Natural killer cell treated with Interleukin-12 subunit alpha and Interleukin-12 subunit beta and Interleukin-15 and Interleukin-18, amount 100 ng/mL, for 72 hours (primary cell): ENCODE measurements at regions not wholly inside any gene's neighbourhood (a gene's known extent, or its start where the extent isn't known, plus 50 kb on each side); places are given as distances from the start of the nearest gene placed in this dataset.

Experiments used
- ATAC-seq, 2 donors: fragments of 150-1000 bp; cut with Tn5 transposase in 1 of 2; sonication (Bioruptor Pico), chemical (Tn5 transposase) in 1 of 2; 2 replicates each; pipeline ENCODE4 v1.10.0; 2021
- DNase-seq: peaks from one replicate; pipeline ENCODE4 v3.0.0; 2022; ENCODE audit warnings: low spot score
- H3K27ac Mint-ChIP-seq, 2 donors: 1 replicate in 1 of 2; 2 replicates in 1 of 2; pipeline ENCODE4 v1.8.0; 2022; ENCODE audit warnings: mixed read lengths in 2 of 2, mild to moderate bottlenecking in 1 of 2, moderate library complexity in 1 of 2
- H3K27me3 Mint-ChIP-seq, 2 donors: 1 replicate in 1 of 2; 2 replicates in 1 of 2; pipeline ENCODE4 v1.8.0; 2022; ENCODE audit warnings: mixed read lengths in 2 of 2
- H3K36me3 Mint-ChIP-seq: one replicate; pipeline ENCODE4 v1.8.0; 2022; ENCODE audit warnings: mixed read lengths
- H3K4me1 Mint-ChIP-seq, 2 donors: 1 replicate in 1 of 2; 2 replicates in 1 of 2; pipeline ENCODE4 v1.8.0; 2022; ENCODE audit warnings: low read depth in 2 of 2, mixed read lengths in 2 of 2, mild to moderate bottlenecking in 1 of 2
- H3K4me3 Mint-ChIP-seq: one replicate; pipeline ENCODE4 v1.8.0; 2022; ENCODE audit warnings: mixed read lengths
- H3K9me3 Mint-ChIP-seq: 2 replicates; pipeline ENCODE4 v1.8.0; 2022; ENCODE audit warnings: mixed read lengths

DNA sequence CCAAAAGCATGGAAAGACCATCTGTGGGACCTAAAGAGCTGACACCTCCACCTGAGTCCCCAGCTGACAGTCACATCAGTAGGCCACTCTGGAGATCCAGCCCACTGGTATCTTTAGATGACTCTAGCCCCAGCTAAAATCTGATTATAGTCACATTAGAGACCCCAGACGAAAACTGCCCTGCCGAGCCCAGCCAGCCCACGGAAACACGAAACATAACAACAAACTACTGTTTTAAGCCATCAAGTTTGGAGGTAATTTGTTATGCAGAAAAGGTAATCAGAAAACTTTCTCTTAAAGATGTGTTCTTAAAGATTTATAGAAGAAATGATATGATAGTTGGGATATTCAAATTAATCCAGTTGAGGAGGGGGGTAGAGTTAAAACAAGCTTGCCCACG is 175.7 kb downstream of the DHX15 start:
- H3K36me3 Mint-ChIP-seq: no peaks in the 10 kb centered on the region
- DNase-seq (no peak), ATAC-seq (no peak)
- no peak overlapping the region for H3K27ac Mint-ChIP-seq
- no peak overlapping the region for H3K4me3 Mint-ChIP-seq
- no peaks in the 10 kb centered on the region for H3K4me1 Mint-ChIP-seq
- peaks cover 7 to 14% of the 10 kb centered on the region in 2 donors for H3K27me3 Mint-ChIP-seq
- no peaks in the 10 kb centered on the region for H3K9me3 Mint-ChIP-seq

DNA sequence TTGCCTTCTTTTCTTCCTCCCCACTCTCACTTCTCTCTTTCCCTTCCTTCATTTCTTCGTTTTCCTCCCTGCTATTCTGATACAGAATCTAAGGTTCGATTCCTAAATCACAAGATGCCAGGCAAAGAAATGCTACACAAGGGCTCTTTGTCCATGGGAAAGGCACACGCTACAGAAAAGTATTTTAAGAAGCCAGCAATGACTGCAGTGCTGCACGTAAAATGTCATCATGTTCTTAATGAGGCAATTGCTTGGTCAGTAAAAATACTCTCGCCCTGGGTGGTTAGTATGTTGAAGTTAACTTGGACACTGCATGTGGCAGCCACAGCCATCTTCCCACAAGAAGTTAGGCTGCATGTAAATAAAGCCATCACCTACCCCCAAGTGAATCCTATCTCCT is 178.4 kb downstream of the DHX15 start:
- ATAC-seq: no peak

DNA sequence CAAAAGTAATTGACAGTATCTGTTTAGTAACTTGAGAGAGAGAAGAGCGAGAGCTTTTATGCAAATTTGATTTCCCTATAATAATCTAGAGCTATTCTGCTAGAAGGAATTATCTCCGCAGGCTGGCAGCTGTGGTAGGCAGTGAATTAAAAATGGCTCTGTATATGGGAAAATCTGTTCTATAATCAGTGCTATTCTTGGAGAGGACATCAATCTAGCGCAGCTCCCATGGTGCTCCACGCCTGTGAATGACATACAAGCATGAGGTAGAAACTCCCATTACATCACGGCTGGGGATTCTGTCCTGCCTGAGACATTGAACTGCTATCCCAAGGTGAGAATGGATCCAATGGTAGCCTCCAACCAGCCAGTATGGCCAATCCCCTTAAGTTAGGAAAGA is 179.0 kb downstream of the DHX15 start:
- Mint-ChIP-seq H3K4me3 (no peak overlapping the region), H3K27me3 (peaks cover 4 to 5% of the 10 kb centered on the region in 2 donors), H3K27ac (no peak overlapping the region), H3K9me3 (no peaks in the 10 kb centered on the region), H3K36me3 (no peaks in the 10 kb centered on the region), H3K4me1 (no peaks in the 10 kb centered on the region)
- no peak for ATAC-seq
- DNase-seq: no peak

More for the DNA sequence above, 178.4 kb downstream of the DHX15 start:
- no peaks in the 10 kb centered on the region for H3K36me3 Mint-ChIP-seq
- no peaks in the 10 kb centered on the region for H3K4me1 Mint-ChIP-seq
- H3K27ac Mint-ChIP-seq: no peak overlapping the region
- DNase-seq: no peak
- H3K4me3 Mint-ChIP-seq: no peak overlapping the region
- no peaks in the 10 kb centered on the region for H3K9me3 Mint-ChIP-seq
- H3K27me3 Mint-ChIP-seq: peaks cover 4 to 5% of the 10 kb centered on the region in 2 donors

DNA sequence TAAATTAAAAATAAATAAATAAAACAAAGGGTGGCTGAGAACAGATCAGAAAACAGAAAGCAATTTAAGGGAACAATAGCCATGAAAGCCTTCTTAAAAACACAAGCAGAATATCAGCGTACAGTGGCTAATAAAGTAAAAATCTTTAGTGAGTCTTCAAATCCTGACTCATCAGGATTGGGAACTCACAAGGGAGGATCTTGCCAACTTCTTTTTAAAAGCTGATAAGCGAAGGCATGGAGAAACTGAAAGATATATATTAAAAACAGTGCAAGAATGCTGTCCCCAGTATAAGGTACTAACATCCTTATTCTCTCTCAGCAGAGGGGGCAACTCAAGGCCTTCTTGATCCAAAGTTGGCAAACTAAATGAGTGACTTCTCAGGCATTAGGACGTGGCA is 180.1 kb downstream of the DHX15 start:
- no peaks in the 10 kb centered on the region for H3K9me3 Mint-ChIP-seq
- no peaks in the 10 kb centered on the region for H3K36me3 Mint-ChIP-seq
- H3K27me3 Mint-ChIP-seq: peaks cover 4 to 5% of the 10 kb centered on the region in 2 donors
- DNase-seq (no peak), ATAC-seq (no peak)
- H3K4me3 Mint-ChIP-seq: no peak overlapping the region
- H3K27ac Mint-ChIP-seq: no peak overlapping the region
- no peaks in the 10 kb centered on the region for H3K4me1 Mint-ChIP-seq

DNA sequence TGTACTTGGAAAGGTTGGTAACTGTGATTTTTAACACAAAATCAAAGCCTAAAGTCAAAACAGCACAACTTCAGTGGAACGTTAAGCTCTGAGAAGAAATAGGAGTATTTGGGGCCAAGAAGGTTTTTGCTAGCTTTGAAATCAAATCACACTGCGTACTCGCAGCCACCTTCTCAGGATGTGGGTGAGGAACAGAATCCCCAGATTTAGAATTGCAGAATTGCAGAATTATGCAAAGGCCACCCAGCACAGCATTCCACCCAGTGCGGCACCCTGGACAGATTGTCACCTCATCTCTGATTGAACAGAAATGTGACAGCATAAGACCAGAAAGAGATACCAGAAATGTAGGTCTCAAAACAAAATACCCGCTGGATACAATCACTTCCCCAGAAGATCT is 181.1 kb downstream of the DHX15 start:
- H3K27me3 Mint-ChIP-seq: peaks cover 4 to 5% of the 10 kb centered on the region in 2 donors
- DNase-seq (no peak), ATAC-seq (no peak)
- no peaks in the 10 kb centered on the region for H3K36me3 Mint-ChIP-seq
- H3K27ac Mint-ChIP-seq: no peak overlapping the region
- no peaks in the 10 kb centered on the region for H3K4me1 Mint-ChIP-seq
- no peaks in the 10 kb centered on the region for H3K9me3 Mint-ChIP-seq
- no peak overlapping the region for H3K4me3 Mint-ChIP-seq

DNA sequence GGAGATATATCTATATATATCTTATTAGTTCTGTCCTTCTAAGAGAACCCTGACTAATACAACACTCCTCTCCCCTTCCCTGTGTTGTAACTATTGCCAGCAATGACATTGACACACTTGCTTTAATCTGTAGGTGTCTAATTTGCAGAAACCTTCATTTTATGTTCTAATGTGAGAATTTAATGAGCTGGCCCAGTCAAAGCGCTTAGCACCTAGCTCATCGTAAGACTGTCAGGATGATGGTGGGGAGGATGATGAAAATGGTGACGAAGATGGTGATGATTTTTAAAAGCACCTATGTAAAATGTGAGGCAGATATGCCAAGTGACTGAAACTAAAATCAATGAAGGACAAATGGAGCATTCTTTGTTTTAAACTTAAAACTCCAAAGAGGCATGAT is 183.8 kb downstream of the DHX15 start:
- Mint-ChIP-seq H3K27ac (no peak overlapping the region), H3K36me3 (no peaks in the 10 kb centered on the region), H3K9me3 (no peaks in the 10 kb centered on the region), H3K4me1 (no peaks in the 10 kb centered on the region), H3K4me3 (no peak overlapping the region), H3K27me3 (peaks cover 0 to 6% of the 10 kb centered on the region in 2 donors)
- no peak for DNase-seq
- no peak for ATAC-seq

DNA sequence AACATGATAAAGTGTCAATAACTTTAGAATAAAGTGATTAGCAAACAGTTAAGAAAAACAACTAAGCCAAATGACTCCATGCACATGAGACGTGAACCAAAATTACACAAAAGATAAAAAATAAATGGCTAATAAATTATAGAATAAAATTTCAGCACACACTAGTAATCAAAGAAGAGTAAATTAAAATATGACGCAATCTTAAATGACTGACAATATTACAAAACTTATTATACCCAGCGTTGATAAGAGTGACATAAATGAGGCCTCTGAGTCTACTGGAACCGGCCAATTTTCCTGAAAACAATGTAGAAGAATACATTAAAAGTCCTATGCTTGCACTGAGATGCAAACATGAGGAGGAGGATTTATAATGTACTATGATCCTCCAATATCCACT is 187.4 kb downstream of the DHX15 start:
- DNase-seq (no peak), ATAC-seq (no peak)
- no peaks in the 10 kb centered on the region for H3K4me1 Mint-ChIP-seq
- no peaks in the 10 kb centered on the region for H3K9me3 Mint-ChIP-seq
- no peak overlapping the region for H3K27ac Mint-ChIP-seq
- no peaks in the 10 kb centered on the region for H3K36me3 Mint-ChIP-seq
- H3K4me3 Mint-ChIP-seq: no peak overlapping the region
- H3K27me3 Mint-ChIP-seq: peaks cover 0 to 6% of the 10 kb centered on the region in 2 donors

DNA sequence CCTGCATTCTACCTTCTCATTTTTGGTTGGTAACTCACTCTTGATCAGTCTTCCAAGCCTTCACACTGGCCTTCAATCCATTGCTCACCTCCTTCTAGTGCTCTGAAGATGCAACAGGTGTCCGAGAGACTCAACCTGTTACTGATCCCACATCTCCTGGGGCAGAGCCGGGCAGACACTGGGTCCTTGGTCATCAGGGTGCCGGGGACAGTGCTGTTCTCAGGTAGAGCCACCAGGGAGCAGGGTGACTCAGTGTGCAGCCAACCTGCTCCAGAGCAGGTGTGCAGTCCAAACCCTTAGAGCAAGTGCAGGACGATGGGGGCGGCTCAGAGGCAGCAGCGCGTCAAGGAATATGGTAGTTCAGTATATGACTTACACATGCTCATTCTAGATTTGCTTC is 188.4 kb downstream of the DHX15 start:
- ATAC-seq (no peak), DNase-seq (no peak)
- Mint-ChIP-seq H3K4me1 (no peaks in the 10 kb centered on the region), H3K27ac (no peak overlapping the region), H3K27me3 (peaks cover 0 to 6% of the 10 kb centered on the region in 2 donors), H3K4me3 (no peak overlapping the region), H3K36me3 (no peaks in the 10 kb centered on the region), H3K9me3 (no peaks in the 10 kb centered on the region)

DNA sequence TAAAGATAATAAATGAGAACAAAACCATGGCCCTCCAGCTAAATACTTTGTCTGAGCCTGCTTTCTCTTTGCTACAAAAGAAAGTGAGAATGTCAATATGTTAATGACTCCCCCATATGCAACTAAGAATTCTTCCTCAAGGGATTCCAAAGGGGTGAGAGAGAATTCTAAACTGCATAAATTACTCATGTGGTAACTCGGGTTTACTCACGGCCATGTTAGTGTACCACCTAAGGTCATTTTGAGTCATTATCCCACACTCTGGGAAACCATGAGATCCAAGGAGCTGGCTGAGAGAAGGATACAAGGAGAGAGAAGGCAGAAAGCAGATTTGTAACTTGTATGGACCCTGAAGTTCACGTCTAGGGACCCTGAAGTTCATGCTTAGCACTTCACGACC is 190.3 kb downstream of the DHX15 start:
- no peak overlapping the region for H3K27ac Mint-ChIP-seq
- H3K4me1 Mint-ChIP-seq: no peaks in the 10 kb centered on the region
- H3K4me3 Mint-ChIP-seq: no peak overlapping the region
- peaks cover 0 to 6% of the 10 kb centered on the region in 2 donors for H3K27me3 Mint-ChIP-seq
- H3K9me3 Mint-ChIP-seq: no peaks in the 10 kb centered on the region
- DNase-seq (no peak), ATAC-seq (no peak)
- no peaks in the 10 kb centered on the region for H3K36me3 Mint-ChIP-seq

DNA sequence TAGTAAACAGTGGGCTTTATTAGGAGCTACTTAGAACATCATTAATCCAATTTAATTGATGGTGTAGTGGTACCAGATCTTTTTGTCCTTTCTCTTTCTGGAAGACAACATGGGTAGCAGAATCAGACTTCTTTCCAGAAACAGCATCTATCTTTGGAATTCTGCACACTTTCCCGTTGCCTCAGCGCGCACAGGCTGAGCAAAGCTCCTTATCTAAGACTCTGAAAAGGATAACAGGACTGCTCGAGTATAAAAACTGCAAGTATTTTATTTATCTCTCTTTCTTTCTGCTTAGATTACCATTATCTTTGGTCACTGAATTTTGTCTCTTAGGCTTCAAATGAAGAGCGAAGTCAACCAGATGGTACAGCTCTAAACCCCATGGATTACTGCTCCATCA is 191.7 kb downstream of the DHX15 start:
- H3K9me3 Mint-ChIP-seq: no peaks in the 10 kb centered on the region
- no peak overlapping the region for H3K27ac Mint-ChIP-seq
- H3K27me3 Mint-ChIP-seq: peaks cover 0 to 6% of the 10 kb centered on the region in 2 donors
- no peak for ATAC-seq
- no peaks in the 10 kb centered on the region for H3K36me3 Mint-ChIP-seq
- H3K4me1 Mint-ChIP-seq: no peaks in the 10 kb centered on the region
- no peak for DNase-seq
- H3K4me3 Mint-ChIP-seq: no peak overlapping the region

DNA sequence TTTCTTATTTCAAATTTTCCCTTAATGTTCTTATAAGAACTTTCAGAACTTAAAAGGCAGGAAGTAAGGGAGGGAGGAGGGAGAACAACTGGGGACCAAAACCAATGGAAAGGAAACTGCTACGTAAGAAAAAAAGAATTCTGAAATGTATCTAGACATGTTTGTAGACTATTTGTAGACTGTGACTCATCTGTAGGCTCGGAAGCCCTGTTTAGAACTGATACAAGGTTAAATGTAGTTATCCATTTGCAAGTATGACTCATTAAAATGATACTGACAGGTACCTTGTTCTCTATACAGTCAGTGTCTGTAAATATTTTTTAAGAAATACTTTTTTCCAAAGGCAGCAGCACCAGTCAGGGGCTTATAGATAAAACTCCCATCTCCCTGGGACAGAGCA is 202.0 kb downstream of the DHX15 start:
- no peaks in the 10 kb centered on the region for H3K4me1 Mint-ChIP-seq
- no peak overlapping the region for H3K4me3 Mint-ChIP-seq
- H3K27ac Mint-ChIP-seq: no peak overlapping the region
- H3K9me3 Mint-ChIP-seq: peaks cover 19% of the 10 kb centered on the region
- H3K36me3 Mint-ChIP-seq: peaks cover 14% of the 10 kb centered on the region
- ATAC-seq: no peak
- DNase-seq: no peak
- peaks cover 0 to 33% of the 10 kb centered on the region in 2 donors for H3K27me3 Mint-ChIP-seq

DNA sequence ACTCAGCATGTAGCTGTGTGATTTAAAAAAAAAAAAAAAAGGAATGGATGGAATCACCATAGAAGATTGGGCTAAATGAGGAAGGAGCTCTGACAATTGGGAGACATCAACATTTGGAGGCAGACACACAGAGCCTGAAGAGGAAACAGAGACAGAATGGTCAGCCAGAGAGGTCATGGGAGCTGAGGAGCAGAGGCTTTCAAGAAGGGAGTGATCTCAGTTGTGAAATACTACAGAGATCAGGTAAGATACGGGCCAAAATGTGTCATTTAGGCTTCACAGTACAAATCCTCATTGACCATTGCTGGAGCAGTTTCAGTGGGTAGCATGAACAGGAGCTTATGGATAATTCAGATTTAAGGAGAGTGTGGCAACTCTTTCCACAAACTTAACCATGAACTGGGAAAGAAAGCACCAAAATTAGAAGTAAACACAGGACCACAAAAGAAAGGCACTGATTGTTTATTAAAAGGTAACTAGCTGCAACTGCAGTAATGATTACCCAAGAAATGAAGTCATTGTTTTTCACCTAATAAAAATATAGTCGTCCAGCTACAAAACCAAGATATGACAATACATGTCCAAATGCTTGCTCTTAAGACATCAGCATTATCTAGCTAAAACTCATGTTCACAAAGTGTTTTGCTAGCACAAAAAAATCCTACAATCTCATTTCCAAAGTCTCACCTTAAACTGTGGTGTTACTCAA is 203.2 kb downstream of the DHX15 start:
- H3K27me3 Mint-ChIP-seq: peaks cover 0 to 32% of the 10 kb centered on the region in 2 donors
- ATAC-seq: no peak

DNA sequence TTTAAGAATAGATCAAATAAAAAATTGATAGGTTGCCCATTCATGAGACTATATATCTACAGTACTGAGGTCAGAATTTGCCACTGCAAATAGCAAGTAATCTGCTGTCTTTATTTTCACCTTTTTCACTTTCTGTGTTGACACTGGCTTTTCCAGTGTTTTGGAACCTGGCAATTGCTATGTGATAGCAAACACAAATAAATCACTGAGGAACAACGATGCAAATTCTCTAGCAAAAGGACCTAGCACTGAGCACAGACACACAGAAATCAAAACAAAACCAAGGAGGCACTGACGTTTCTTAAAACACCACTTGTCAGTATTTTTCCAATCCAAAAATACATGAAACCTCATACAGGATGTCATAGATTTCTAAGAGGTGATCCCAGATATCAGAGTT is 210.7 kb downstream of the DHX15 start:
- no peak for DNase-seq
- Mint-ChIP-seq H3K4me1 (no peaks in the 10 kb centered on the region), H3K27ac (no peak overlapping the region), H3K9me3 (peaks cover 4% of the 10 kb centered on the region), H3K27me3 (no peaks in the 10 kb centered on the region), H3K36me3 (no peaks in the 10 kb centered on the region), H3K4me3 (no peak overlapping the region)
- no peak for ATAC-seq

More for the DNA sequence above, 203.2 kb downstream of the DHX15 start:
- Mint-ChIP-seq H3K27ac (no peak overlapping the region), H3K4me1 (no peaks in the 10 kb centered on the region), H3K9me3 (peaks cover 19% of the 10 kb centered on the region), H3K36me3 (peaks cover 14% of the 10 kb centered on the region), H3K4me3 (no peak overlapping the region)
- DNase-seq: no peak

DNA sequence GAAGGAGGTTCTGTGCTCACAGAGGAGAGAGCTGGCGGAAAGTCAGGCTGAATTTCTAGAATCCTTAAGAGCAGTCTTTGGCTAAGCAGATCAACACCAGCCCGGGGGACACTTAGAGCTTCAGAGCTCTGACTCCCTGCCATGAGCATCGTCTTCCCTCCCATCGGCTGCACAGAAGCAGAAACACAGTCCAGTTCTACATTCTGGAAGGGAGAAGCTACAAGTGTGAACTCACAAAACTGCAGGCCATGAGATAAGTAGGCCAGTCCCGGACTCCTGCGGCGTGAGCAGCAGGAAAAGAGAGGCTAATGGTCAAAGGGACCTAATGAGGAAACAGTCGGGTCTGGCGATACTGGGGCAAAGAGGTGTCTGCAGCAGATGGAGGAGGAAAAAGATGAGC is 211.5 kb downstream of the DHX15 start:
- ATAC-seq (no peak), DNase-seq (no peak)
- no peak overlapping the region for H3K4me3 Mint-ChIP-seq
- no peaks in the 10 kb centered on the region for H3K36me3 Mint-ChIP-seq
- no peak overlapping the region for H3K27ac Mint-ChIP-seq
- no peaks in the 10 kb centered on the region for H3K4me1 Mint-ChIP-seq
- H3K9me3 Mint-ChIP-seq: peaks cover 4% of the 10 kb centered on the region
- no peaks in the 10 kb centered on the region for H3K27me3 Mint-ChIP-seq

DNA sequence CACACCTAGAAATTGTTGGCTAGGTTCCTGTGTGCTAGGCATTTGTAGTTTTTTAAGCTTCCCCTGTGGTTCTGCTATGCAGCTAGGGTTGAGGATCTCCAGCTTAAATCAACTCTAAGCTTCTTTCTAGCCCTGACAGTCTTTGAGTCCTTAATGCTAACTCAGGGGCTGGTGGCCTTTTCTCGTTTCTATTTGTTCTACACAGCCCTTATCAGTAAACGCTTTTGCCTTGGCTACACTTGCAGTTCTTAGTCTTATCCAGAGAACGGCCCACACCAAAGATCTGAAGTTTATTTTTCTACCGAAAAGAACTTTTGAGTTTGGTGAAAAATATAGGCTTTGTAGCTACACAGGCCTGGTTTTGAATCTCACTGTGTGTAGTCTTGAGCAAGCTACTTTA is 212.0 kb downstream of the DHX15 start:
- H3K27ac Mint-ChIP-seq: no peak overlapping the region
- ATAC-seq: no peak
- no peaks in the 10 kb centered on the region for H3K27me3 Mint-ChIP-seq
- no peak overlapping the region for H3K4me3 Mint-ChIP-seq
- DNase-seq: no peak
- H3K36me3 Mint-ChIP-seq: no peaks in the 10 kb centered on the region
- no peaks in the 10 kb centered on the region for H3K4me1 Mint-ChIP-seq
- peaks cover 4% of the 10 kb centered on the region for H3K9me3 Mint-ChIP-seq
